ENCODE measurements at regions not wholly inside any gene's neighbourhood (a gene's known extent, or its start where the extent isn't known, plus 50 kb on each side); places are given as distances from the start of the nearest gene placed in this dataset.
A peak's percentile ranks its signal among the peaks of the same experiment; 100 is the strongest.

- no peak for DNase-seq
Measured at GRCh38 chr5:5792106-5792505, 369.6 kb downstream of the ICE1 start.

GRCh38 chr5:5788793-5789192 is 366.3 kb downstream of the ICE1 start:
- no peak for DNase-seq

GRCh38 chr5:5787373-5787772 is 364.9 kb downstream of the ICE1 start:
- peak; percentile 35 for DNase-seq

GRCh38 chr5:5784101-5784500 is 361.6 kb downstream of the ICE1 start:
- DNase-seq = no peak

GRCh38 chr5:5783021-5783420 is 360.5 kb downstream of the ICE1 start:
- no peak for DNase-seq

- DNase-seq = no peak
Measured at GRCh38 chr5:5782402-5782801, 359.9 kb downstream of the ICE1 start.

GRCh38 chr5:5781335-5781734 is 358.9 kb downstream of the ICE1 start:
- DNase-seq = no peak

- no peak for DNase-seq
Measured at GRCh38 chr5:5780253-5780652, 357.8 kb downstream of the ICE1 start.

- DNase-seq = no peak
Measured at GRCh38 chr5:5777013-5777412, 354.5 kb downstream of the ICE1 start.

- no peak for DNase-seq
Measured at GRCh38 chr5:5772202-5772601, 349.7 kb downstream of the ICE1 start.

GRCh38 chr5:5770825-5771224 is 348.3 kb downstream of the ICE1 start:
- no peak for DNase-seq

GRCh38 chr5:5767286-5767928 is 344.9 kb downstream of the ICE1 start:
- DNase-seq = no peak

- no peak for DNase-seq
Measured at GRCh38 chr5:5765066-5765850, 342.8 kb downstream of the ICE1 start.

- DNase-seq = no peak
Measured at GRCh38 chr5:5764246-5764645, 341.8 kb downstream of the ICE1 start.

GRCh38 chr5:5756762-5757161 is 334.3 kb downstream of the ICE1 start:
- no peak for DNase-seq

- no peak for DNase-seq
Measured at GRCh38 chr5:5755888-5756287, 333.4 kb downstream of the ICE1 start.

GRCh38 chr5:5752844-5753243 is 330.4 kb downstream of the ICE1 start:
- no peak for DNase-seq

GRCh38 chr5:5751987-5752386 is 329.5 kb downstream of the ICE1 start:
- DNase-seq = no peak

- no peak for DNase-seq
Measured at GRCh38 chr5:5751498-5751897, 329.0 kb downstream of the ICE1 start.

- DNase-seq = no peak
Measured at GRCh38 chr5:5741418-5741817, 318.9 kb downstream of the ICE1 start.

- DNase-seq = no peak
Measured at GRCh38 chr5:5739490-5739945, 317.0 kb downstream of the ICE1 start.

- no peak for DNase-seq
Measured at GRCh38 chr5:5738797-5739489, 316.5 kb downstream of the ICE1 start.

- no peak for DNase-seq
Measured at GRCh38 chr5:5736007-5736406, 313.5 kb downstream of the ICE1 start.
